Vagina (tissue), 2 donors: ENCODE measurements at regions not wholly inside any gene's neighbourhood (a gene's known extent, or its start where the extent isn't known, plus 50 kb on each side); places are given as distances from the start of the nearest gene placed in this dataset.

ENCODE experiments used
- DNase-seq, 2 donors: peaks; one replicate each; pipeline ENCODE4 v3.0.0-alpha.2; 2017; ENCODE audit errors: extremely low spot score in 2 of 2
- H3K27ac ChIP-seq: fragments of 200-600 bp; sonication (generic); one replicate; pipeline ENCODE4 v1.5.1; 2019
- H3K27me3 ChIP-seq: fragments of 200-600 bp; sonication (generic); one replicate; pipeline ENCODE4 v1.5.1; 2019
- H3K36me3 ChIP-seq, 2 donors: fragments of 200-600 bp; sonication (generic); one replicate each; pipeline ENCODE4 v1.5.1; 2017 to 2019
- H3K4me1 ChIP-seq: fragments of 200-600 bp; sonication (generic); one replicate; pipeline ENCODE4 v1.5.1; 2019
- H3K4me3 ChIP-seq, 2 donors: fragments of 200-600 bp; sonication (generic); 1 replicate in 1 of 2; 2 replicates in 1 of 2; pipeline ENCODE4 v1.5.1; 2016 to 2019
- H3K9me3 ChIP-seq: fragments of 200-600 bp; sonication (generic); one replicate; pipeline ENCODE4 v1.5.1; 2019
- CTCF ChIP-seq, 3 experiments: fragments of 450-650 bp in 2 of 3; fragments of 200-600 bp in 1 of 3; sonication (generic) in 1 of 3; IDR thresholded peaks; one replicate each; pipeline ENCODE4 v1.5.1; 2017 to 2019; ENCODE audit warnings: antibody characterized with exemption in 3 of 3, mild to moderate bottlenecking in 2 of 3, moderate library complexity in 2 of 3
- POLR2A ChIP-seq, 2 donors: fragments of 450-650 bp; IDR thresholded peaks; one replicate each; pipeline ENCODE4 v1.6.1; 2017; ENCODE audit warnings: antibody characterized with exemption in 2 of 2, mild to moderate bottlenecking in 2 of 2, moderate library complexity in 2 of 2
- POLR2AphosphoS5 ChIP-seq, 2 donors: sonication (generic); formaldehyde crosslinking; IDR thresholded peaks; one replicate each; pipeline ENCODE4 v1.9.0; 2017; ENCODE audit warnings: antibody characterized with exemption in 2 of 2, mild to moderate bottlenecking in 2 of 2, low read depth in 1 of 2; ENCODE audit not compliant: insufficient read depth in 1 of 2
- intact Hi-C: fragments of 100-400 bp; cut with DNase I; formaldehyde crosslinking; loops from one replicate; pipeline ENCODE4 v1.15.1; 2023

GRCh38 chr11:128103278-128103873 lies 484.0 kb downstream of the ETS1 start:
- no peaks in the 10 kb centered on the region for H3K9me3 ChIP-seq
- TF ChIP-seq POLR2A (IDR thresholded peaks at IDR 0.05): no peak
- TF ChIP-seq POLR2AphosphoS5 (IDR thresholded peaks at IDR 0.05; ENCODE audit: insufficient read depth in 1 of 2, low read depth in 1 of 2): no peak
- TF ChIP-seq CTCF (IDR thresholded peaks at IDR 0.05): no peak
- no peaks in the 10 kb centered on the region for H3K4me1 ChIP-seq
- H3K27ac ChIP-seq: no peak overlapping the region
- no peak for DNase-seq
- intact Hi-C loops: no loop called here
- H3K36me3 ChIP-seq: no peaks in the 10 kb centered on the region
- H3K27me3 ChIP-seq: no peaks in the 10 kb centered on the region
- H3K4me3 ChIP-seq: no peak overlapping the region

GRCh38 chr11:128098781-128099180 lies 488.6 kb downstream of the ETS1 start:
- Histone ChIP-seq H3K4me3 (no peak overlapping the region), H3K27ac (no peak overlapping the region), H3K9me3 (no peaks in the 10 kb centered on the region), H3K27me3 (no peaks in the 10 kb centered on the region), H3K4me1 (no peaks in the 10 kb centered on the region), H3K36me3 (no peaks in the 10 kb centered on the region)
- TF ChIP-seq CTCF (IDR thresholded peaks at IDR 0.05): no peak
- no peak for TF ChIP-seq POLR2A (IDR thresholded peaks at IDR 0.05)
- TF ChIP-seq POLR2AphosphoS5 (IDR thresholded peaks at IDR 0.05; ENCODE audit: insufficient read depth in 1 of 2, low read depth in 1 of 2): no peak
- no peak for DNase-seq
- intact Hi-C loops: loop anchor here (10.0 kb wide), 1 partner anchor 214 kb away; no protein-coding TSS in a partner anchor

GRCh38 chr11:128095466-128095981 lies 491.8 kb downstream of the ETS1 start:
- intact Hi-C loops: loop anchor here (10.0 kb wide), 1 partner anchor 211 kb away; no protein-coding TSS in a partner anchor
- no peak for DNase-seq

GRCh38 chr11:128093689-128094088 lies 493.7 kb downstream of the ETS1 start:
- no peaks in the 10 kb centered on the region for H3K36me3 ChIP-seq
- TF ChIP-seq POLR2AphosphoS5 (IDR thresholded peaks at IDR 0.05; ENCODE audit: insufficient read depth in 1 of 2, low read depth in 1 of 2) (no peak), POLR2A (IDR thresholded peaks at IDR 0.05) (no peak), CTCF (IDR thresholded peaks at IDR 0.05) (no peak)
- no peak overlapping the region for H3K27ac ChIP-seq
- intact Hi-C loops: loop anchor here (10.0 kb wide), 1 partner anchor 209 kb away; no protein-coding TSS in a partner anchor
- no peaks in the 10 kb centered on the region for H3K27me3 ChIP-seq
- H3K4me1 ChIP-seq: no peaks in the 10 kb centered on the region
- DNase-seq: no peak
- H3K9me3 ChIP-seq: peaks cover 2% of the 10 kb centered on the region
- H3K4me3 ChIP-seq: no peak overlapping the region

More at GRCh38 chr11:128095466-128095981, 491.8 kb downstream of the ETS1 start:
- H3K27ac ChIP-seq: no peak overlapping the region
- no peaks in the 10 kb centered on the region for H3K9me3 ChIP-seq
- H3K4me3 ChIP-seq: no peak overlapping the region
- H3K36me3 ChIP-seq: no peaks in the 10 kb centered on the region
- H3K27me3 ChIP-seq: no peaks in the 10 kb centered on the region
- TF ChIP-seq CTCF (IDR thresholded peaks at IDR 0.05) (no peak), POLR2AphosphoS5 (IDR thresholded peaks at IDR 0.05; ENCODE audit: insufficient read depth in 1 of 2, low read depth in 1 of 2) (no peak), POLR2A (IDR thresholded peaks at IDR 0.05) (no peak)
- no peaks in the 10 kb centered on the region for H3K4me1 ChIP-seq

- TF ChIP-seq CTCF (IDR thresholded peaks at IDR 0.05) (no peak), POLR2A (IDR thresholded peaks at IDR 0.05) (no peak), POLR2AphosphoS5 (IDR thresholded peaks at IDR 0.05; ENCODE audit: insufficient read depth in 1 of 2, low read depth in 1 of 2) (no peak)
- no peaks in the 10 kb centered on the region for H3K36me3 ChIP-seq
- peaks cover 2% of the 10 kb centered on the region for H3K9me3 ChIP-seq
- intact Hi-C loops: loop anchor here (10.0 kb wide), 1 partner anchor 205 kb away; no protein-coding TSS in a partner anchor
- H3K4me3 ChIP-seq: no peak overlapping the region
- no peak overlapping the region for H3K27ac ChIP-seq
- H3K4me1 ChIP-seq: no peaks in the 10 kb centered on the region
- H3K27me3 ChIP-seq: no peaks in the 10 kb centered on the region
- no peak for DNase-seq
Measured at GRCh38 chr11:128089962-128090361, 497.4 kb downstream of the ETS1 start.
